HepG2 (cell line): ENCODE measurements at regions not wholly inside any gene's neighbourhood (a gene's known extent, or its start where the extent isn't known, plus 50 kb on each side); places are given as distances from the start of the nearest gene placed in this dataset.

Source experiments
- ATAC-seq: fragments of 200-7000 bp; cut with Tn5 transposase; 3 replicates; pipeline ENCODE4 v1.9.1; 2020; ENCODE audit warnings: mild to moderate bottlenecking, moderate library complexity
- BruUV-seq: library from RNA; stranded (reverse); fragments of 400-500 nt; replicated peaks from 2 replicates; lab custom pipeline; 2021; lab: Mats Ljungman, UMichigan
- CTCF ChIA-PET: fragments of 300-600 bp; formaldehyde crosslinking; extraction: SDS; loops from one replicate; lab custom pipeline; 2021; ENCODE audit warnings: low total read pairs, inconsistent platforms, low intra/inter-chr PET ratio; lab: Yijun Ruan, JAX
- POLR2A ChIA-PET: fragments of 350-600 bp; sonication (Branson Sonifier 250); formaldehyde crosslinking; loops from one replicate; lab custom pipeline; 2020; ENCODE audit warnings: antibody characterized with exemption, inconsistent platforms; lab: Yijun Ruan, JAX
- DNase-seq: peaks from one replicate; pipeline ENCODE4 v3.0.0-alpha.2; 2015; ENCODE audit warnings: low spot score
- FAIRE-seq: peaks from 3 replicates; lab custom pipeline; 2011; peaks lifted over from hg19 to GRCh38; lab: Jason Lieb, UNC
- H2AFZ ChIP-seq: one replicate; pipeline ENCODE4 v1.6.1; 2011; ENCODE audit warnings: low read length, inconsistent platforms
- H3K27ac ChIP-seq: fragments of 300-600 bp; 3 replicates; pipeline ENCODE4 v1.8.0; 2011; ENCODE audit warnings: mixed run types, mild to moderate bottlenecking, mixed read lengths, low read length, inconsistent platforms; ENCODE audit not compliant: insufficient read depth; ENCODE audit errors: extremely low read length
- H3K27me3 ChIP-seq, 2 experiments: fragments of 200-600 bp in 1 of 2; 2 replicates in 1 of 2; 3 replicates in 1 of 2; pipeline versions ENCODE4 v1.6.0 to v1.8.0; 2011; ENCODE audit warnings: low read length in 2 of 2, mild to moderate bottlenecking in 2 of 2, moderate library complexity in 2 of 2, inconsistent platforms in 1 of 2; ENCODE audit not compliant: insufficient read depth in 2 of 2, control insufficient read depth in 1 of 2
- H3K36me3 ChIP-seq, 2 experiments: fragments of 200-600 bp in 1 of 2; replicated peaks in 1 of 2; 2 replicates in 1 of 2; 3 replicates in 1 of 2; pipeline versions ENCODE4 v1.5.1 to v1.8.0; 2011; ENCODE audit warnings: low read length in 2 of 2, inconsistent platforms in 1 of 2; ENCODE audit not compliant: insufficient read depth in 2 of 2, control insufficient read depth in 1 of 2
- H3K4me1 ChIP-seq: 2 replicates; pipeline ENCODE4 v1.5.1; 2012; ENCODE audit warnings: low read length, inconsistent platforms; ENCODE audit not compliant: insufficient read depth
- H3K4me2 ChIP-seq: 2 replicates; pipeline ENCODE4 v1.6.0; 2011; ENCODE audit warnings: low read depth, low read length, inconsistent platforms
- H3K4me3 ChIP-seq, 3 experiments: fragments of 200-600 bp in 1 of 3; sonication (generic), shearing (Covaris generic) in 1 of 3; replicated peaks in 1 of 3; 2 replicates each; pipeline ENCODE4 v1.5.1; 2011 to 2016; ENCODE audit warnings: low read length in 3 of 3, inconsistent platforms in 2 of 3, low read depth in 2 of 3, mild to moderate bottlenecking in 2 of 3, control low read depth in 1 of 3, mixed read lengths in 1 of 3; ENCODE audit not compliant: insufficient read depth in 1 of 3
- H3K79me2 ChIP-seq: one replicate; pipeline ENCODE4 v1.6.1; 2011; ENCODE audit warnings: low read length, inconsistent platforms; ENCODE audit not compliant: insufficient read depth
- H3K9ac ChIP-seq: 2 replicates; pipeline ENCODE4 v1.6.0; 2011; ENCODE audit warnings: mild to moderate bottlenecking, low read depth, low read length, inconsistent platforms; ENCODE audit not compliant: insufficient read depth
- H3K9me3 ChIP-seq: 2 replicates; pipeline ENCODE4 v1.5.1; 2012; ENCODE audit warnings: mild to moderate bottlenecking, low read length
- H4K20me1 ChIP-seq: 2 replicates; pipeline ENCODE4 v1.6.0; 2011; ENCODE audit warnings: inconsistent platforms, mild to moderate bottlenecking, low read length, moderate library complexity; ENCODE audit not compliant: insufficient read depth
- BCLAF1 ChIP-seq: fragments of 450-650 bp; IDR thresholded peaks from 2 replicates; pipeline ENCODE4 v1.6.1; 2017; ENCODE audit warnings: mild to moderate bottlenecking
- GLI4 ChIP-seq: sonication (generic); formaldehyde crosslinking; IDR thresholded peaks from 2 replicates; pipeline ENCODE4 v1.5.1; 2020; ENCODE audit warnings: missing genetic modification reagents, mild to moderate bottlenecking, moderate library complexity, borderline replicate concordance
- HDAC6 ChIP-seq: fragments of 200-600 bp; sonication (generic); IDR thresholded peaks from 2 replicates; pipeline ENCODE4 v1.7.0; 2017; ENCODE audit warnings: mild to moderate bottlenecking, antibody characterized with exemption, low read length, low read depth
- ISX ChIP-seq: sonication (generic); formaldehyde crosslinking; conservative IDR thresholded peaks from 2 replicates; pipeline ENCODE4 v1.5.0; 2020; ENCODE audit warnings: missing genetic modification reagents
- MEF2D ChIP-seq: sonication (generic); formaldehyde crosslinking; IDR thresholded peaks from 2 replicates; pipeline ENCODE4 v1.5.1; 2020; ENCODE audit warnings: mild to moderate bottlenecking, missing genetic modification reagents
- SETDB1 ChIP-seq: sonication (generic); formaldehyde crosslinking; IDR thresholded peaks from 2 replicates; pipeline ENCODE4 v1.5.1; 2020; ENCODE audit warnings: missing genetic modification reagents, mild to moderate bottlenecking, borderline replicate concordance
- SPEN ChIP-seq: sonication (generic); formaldehyde crosslinking; IDR thresholded peaks from 2 replicates; pipeline ENCODE4 v1.5.1; 2020; ENCODE audit warnings: low read depth, mild to moderate bottlenecking, missing genetic modification reagents
- SRSF1 ChIP-seq: fragments of 200-400 bp; formaldehyde crosslinking; optimal IDR thresholded peaks from 2 replicates; pipeline ENCODE3; 2017; ENCODE audit warnings: mild to moderate bottlenecking, low read depth, low read length, moderate library complexity
- STAT6 ChIP-seq: sonication (generic); formaldehyde crosslinking; IDR thresholded peaks from 2 replicates; pipeline ENCODE4 v1.4.0; 2020; ENCODE audit warnings: missing genetic modification reagents, mild to moderate bottlenecking, borderline replicate concordance
- TERF1 ChIP-seq: sonication (generic); formaldehyde crosslinking; IDR thresholded peaks from 2 replicates; pipeline ENCODE4 v1.8.0; 2022; ENCODE audit warnings: mild to moderate bottlenecking, missing genetic modification reagents, moderate library complexity
- ZNF263 ChIP-seq: sonication (generic); formaldehyde crosslinking; IDR thresholded peaks from 2 replicates; pipeline ENCODE4 v1.4.0; 2020; ENCODE audit warnings: missing genetic modification reagents
- ZNF354B ChIP-seq: sonication (generic); formaldehyde crosslinking; IDR thresholded peaks from 2 replicates; pipeline ENCODE4 v1.8.0; 2022; ENCODE audit warnings: mild to moderate bottlenecking, missing genetic modification reagents
- ZNF44 ChIP-seq: sonication (generic); formaldehyde crosslinking; IDR thresholded peaks from 2 replicates; pipeline ENCODE4 v1.5.1; 2020; ENCODE audit warnings: mild to moderate bottlenecking, missing genetic modification reagents
- ZNF512B ChIP-seq: sonication (generic); formaldehyde crosslinking; IDR thresholded peaks from 2 replicates; pipeline ENCODE4 v1.5.1; 2020; ENCODE audit warnings: missing genetic modification reagents, mild to moderate bottlenecking, borderline replicate concordance
- ZNF841 ChIP-seq: sonication (generic); formaldehyde crosslinking; IDR thresholded peaks from 2 replicates; pipeline ENCODE4 v1.8.1; 2023; ENCODE audit warnings: missing genetic modification reagents, borderline replicate concordance
- ZNF879 ChIP-seq: sonication (generic); formaldehyde crosslinking; IDR thresholded peaks from 2 replicates; pipeline ENCODE4 v1.8.1; 2023; ENCODE audit warnings: missing genetic modification reagents
- in situ Hi-C: cut with HindIII; loops from 2 replicates; pipeline ENCODE4 v1.10.0; 2017; ENCODE audit warnings: low pct_unique_long_range_greater_than_20kb; ENCODE audit not compliant: extremely low pct_ligation_motif_present
- intact Hi-C: fragments of 100-400 bp; cut with micrococcal nuclease; formaldehyde crosslinking; loops from one replicate; pipeline ENCODE4 v1.10.0; 2022; ENCODE audit not compliant: unreplicated experiment

GRCh38 chr5:106660681-106661080 lies 1010.1 kb downstream of the EFNA5 start (continued):
- TF ChIP-seq SPEN (no peak), SETDB1 (no peak)

- POLR2A ChIA-PET: no interaction called here
- in situ Hi-C loops (no loop called here), intact Hi-C loops (no loop called here)
- CTCF ChIA-PET: no interaction called here
- FAIRE-seq (no peak), DNase-seq (no peak), ATAC-seq (no peak)
- no peak overlapping the region for H3K9ac ChIP-seq
- no peak overlapping the region for H3K4me3 ChIP-seq
- H2AFZ ChIP-seq: no peak overlapping the region
- no peaks in the 10 kb centered on the region for H3K36me3 ChIP-seq
- no peaks in the 10 kb centered on the region for H3K4me1 ChIP-seq
- no peaks in the 10 kb centered on the region for H3K9me3 ChIP-seq
- H3K4me2 ChIP-seq: no peak overlapping the region
- H3K27ac ChIP-seq: no peak overlapping the region
- H3K79me2 ChIP-seq: no peaks in the 10 kb centered on the region
- no peaks in the 10 kb centered on the region for H3K27me3 ChIP-seq
- H4K20me1 ChIP-seq: no peaks in the 10 kb centered on the region
- BruUV-seq: no TSS peak
- no peak for TF ChIP-seq SRSF1
- TF ChIP-seq ZNF354B (CRISPR knock-in tag): no peak
- no peak for TF ChIP-seq ZNF841 (CRISPR knock-in tag)
- no peak for TF ChIP-seq BCLAF1
- TF ChIP-seq HDAC6: no peak
- TF ChIP-seq ZNF44 (CRISPR knock-in tag): no peak
- no peak for TF ChIP-seq ZNF512B (CRISPR knock-in tag)
- no peak for TF ChIP-seq ZNF879 (CRISPR knock-in tag)
- TF ChIP-seq MEF2D (CRISPR knock-in tag): no peak
- TF ChIP-seq TERF1 (CRISPR knock-in tag): no peak
- TF ChIP-seq GLI4: no peak
- no peak for TF ChIP-seq ISX
- no peak for TF ChIP-seq ZNF263
- no peak for TF ChIP-seq STAT6 (CRISPR knock-in tag)
These were observed 1012.6 kb downstream of the EFNA5 start for GRCh38 chr5:106658150-106658549.
